Uterus (tissue), 3 donors: ENCODE measurements at regions not wholly inside any gene's neighbourhood (a gene's known extent, or its start where the extent isn't known, plus 50 kb on each side); places are given as distances from the start of the nearest gene placed in this dataset.
"Not testable (repeated sequence)": the region's sequence is repeated elsewhere in the genome, so short reads cannot be mapped to it uniquely, and the experiment has no call there.

Source experiments
- DNase-seq, 2 donors: peaks; one replicate each; pipeline ENCODE4 v3.0.0-alpha.2; 2019 to 2020
- H3K27ac ChIP-seq, 2 donors: fragments of 200-600 bp; sonication (generic); 1 replicate in 1 of 2; 2 replicates in 1 of 2; pipeline ENCODE4 v1.5.1; 2016 to 2018
- H3K27me3 ChIP-seq, 2 donors: fragments of 200-600 bp; sonication (generic); one replicate each; pipeline ENCODE4 v1.5.1; 2018 to 2019; ENCODE audit warnings: control low read depth in 1 of 2
- H3K36me3 ChIP-seq, 2 donors: fragments of 200-600 bp; sonication (generic); one replicate each; pipeline ENCODE4 v1.5.1; 2019; ENCODE audit warnings: control low read depth in 1 of 2
- H3K4me1 ChIP-seq, 2 donors: fragments of 200-600 bp; sonication (generic); one replicate each; pipeline ENCODE4 v1.5.1; 2018 to 2019; ENCODE audit warnings: control low read depth in 1 of 2
- H3K4me3 ChIP-seq, 2 donors: fragments of 200-600 bp; sonication (generic); 1 replicate in 1 of 2; 2 replicates in 1 of 2; pipeline ENCODE4 v1.5.1; 2018 to 2019; ENCODE audit warnings: mild to moderate bottlenecking in 1 of 2
- H3K9me3 ChIP-seq, 2 donors: fragments of 200-600 bp; sonication (generic); one replicate each; pipeline ENCODE4 v1.5.1; 2019; ENCODE audit warnings: control low read depth in 1 of 2
- CTCF ChIP-seq, 4 experiments: fragments of 200-600 bp in 2 of 4; fragments of 450-650 bp in 2 of 4; sonication (generic) in 2 of 4; IDR thresholded peaks; one replicate each; pipeline ENCODE4 v1.5.1; 2016 to 2019; ENCODE audit warnings: antibody characterized with exemption in 4 of 4, mild to moderate bottlenecking in 2 of 4, moderate library complexity in 1 of 4
- POLR2A ChIP-seq, 2 donors: fragments of 450-650 bp; IDR thresholded peaks; one replicate each; pipeline ENCODE4 v1.6.1; 2016; ENCODE audit warnings: antibody characterized with exemption in 2 of 2, mild to moderate bottlenecking in 1 of 2, moderate library complexity in 1 of 2
- intact Hi-C: fragments of 100-400 bp; cut with DNase I; formaldehyde crosslinking; loops from one replicate; pipeline ENCODE4 v1.15.1; 2023; ENCODE audit warnings: low total_unique reads
- donor health status: DM: yes; HTN: yes; CAD: no.

GRCh38 chr5:121426153-121426552 is 425.5 kb upstream of the FTMT start:
- intact Hi-C loops, result no loop called here
- Histone ChIP-seq H3K4me1 (no peaks in the 10 kb centered on the region), H3K9me3 (no peaks in the 10 kb centered on the region), H3K36me3 (no peaks in the 10 kb centered on the region), H3K27me3 (no peaks in the 10 kb centered on the region), H3K4me3 (no peak overlapping the region), H3K27ac (no peak overlapping the region)
- DNase-seq, result no peak
- TF ChIP-seq POLR2A (IDR thresholded peaks at IDR 0.05), result no peak
- no peak for TF ChIP-seq CTCF (IDR thresholded peaks at IDR 0.05)

- Histone ChIP-seq H3K9me3 (no peaks in the 10 kb centered on the region), H3K36me3 (no peaks in the 10 kb centered on the region), H3K4me1 (no peaks in the 10 kb centered on the region), H3K27ac (no peak overlapping the region), H3K4me3 (no peak overlapping the region), H3K27me3 (no peaks in the 10 kb centered on the region)
- TF ChIP-seq POLR2A (IDR thresholded peaks at IDR 0.05) (no peak), CTCF (IDR thresholded peaks at IDR 0.05) (no peak)
- DNase-seq, result no peak
- intact Hi-C loops, result no loop called here
Observed at GRCh38 chr5:121429761-121430160, 421.9 kb upstream of the FTMT start.

GRCh38 chr5:121430538-121430937 is 421.1 kb upstream of the FTMT start:
- H3K4me3 ChIP-seq, result no peak overlapping the region
- intact Hi-C loops, result no loop called here
- H3K36me3 ChIP-seq, result no peaks in the 10 kb centered on the region
- H3K27ac ChIP-seq, result no peak overlapping the region
- no peak for DNase-seq
- no peaks in the 10 kb centered on the region for H3K4me1 ChIP-seq
- no peaks in the 10 kb centered on the region for H3K27me3 ChIP-seq
- TF ChIP-seq CTCF (IDR thresholded peaks at IDR 0.05), result no peak
- H3K9me3 ChIP-seq, result no peaks in the 10 kb centered on the region

- H3K36me3 ChIP-seq, result no peaks in the 10 kb centered on the region
- no peak for DNase-seq
- TF ChIP-seq CTCF (IDR thresholded peaks at IDR 0.05), result no peak
- TF ChIP-seq POLR2A (IDR thresholded peaks at IDR 0.05), result no peak
- intact Hi-C loops, result no loop called here
- H3K4me1 ChIP-seq, result no peaks in the 10 kb centered on the region
- H3K4me3 ChIP-seq, result no peak overlapping the region
- H3K9me3 ChIP-seq, result no peaks in the 10 kb centered on the region
- no peak overlapping the region for H3K27ac ChIP-seq
- no peaks in the 10 kb centered on the region for H3K27me3 ChIP-seq
Observed at GRCh38 chr5:121445511-121445910, 406.2 kb upstream of the FTMT start.

- Histone ChIP-seq H3K27me3 (no peaks in the 10 kb centered on the region), H3K27ac (no peak overlapping the region), H3K36me3 (no peaks in the 10 kb centered on the region), H3K4me3 (no peak overlapping the region), H3K9me3 (no peaks in the 10 kb centered on the region), H3K4me1 (no peaks in the 10 kb centered on the region)
- intact Hi-C loops, result no loop called here
- TF ChIP-seq POLR2A (IDR thresholded peaks at IDR 0.05), result no peak
- no peak for TF ChIP-seq CTCF (IDR thresholded peaks at IDR 0.05)
- no peak for DNase-seq
Observed at GRCh38 chr5:121462441-121462840, 389.2 kb upstream of the FTMT start.

GRCh38 chr5:121471222-121471621 is 380.5 kb upstream of the FTMT start:
- H3K9me3 ChIP-seq, H3K27ac ChIP-seq, H3K27me3 ChIP-seq, H3K4me3 ChIP-seq, intact Hi-C loops, H3K36me3 ChIP-seq, DNase-seq, H3K4me1 ChIP-seq: not testable (repeated sequence)
